Endodermal cell (in vitro differentiated cells): ENCODE measurements at regions not wholly inside any gene's neighbourhood (a gene's known extent, or its start where the extent isn't known, plus 50 kb on each side); places are given as distances from the start of the nearest gene placed in this dataset.

Source experiments
- DNase-seq: peaks from one replicate; pipeline ENCODE4 v3.0.0-alpha.2; 2017
- H3K27ac ChIP-seq: 2 replicates; pipeline ENCODE4 v1.5.1; 2013; ENCODE audit warnings: mild to moderate bottlenecking, low read depth, low read length, moderate library complexity
- H3K27me3 ChIP-seq: 2 replicates; pipeline ENCODE4 v1.6.1; 2013; ENCODE audit warnings: mild to moderate bottlenecking, low read length, moderate library complexity; ENCODE audit not compliant: insufficient read depth, control insufficient read depth, poor library complexity, severe bottlenecking
- H3K36me3 ChIP-seq: 2 replicates; pipeline ENCODE4 v1.7.0; 2013; ENCODE audit warnings: mild to moderate bottlenecking, low read length, moderate library complexity; ENCODE audit not compliant: control insufficient read depth, insufficient read depth
- H3K4me1 ChIP-seq: one replicate; pipeline ENCODE4 v1.7.0; 2013; ENCODE audit warnings: low read length; ENCODE audit not compliant: control insufficient read depth, insufficient read depth
- H3K4me3 ChIP-seq: 2 replicates; pipeline ENCODE4 v1.5.1; 2013; ENCODE audit warnings: mild to moderate bottlenecking, low read length, moderate library complexity
- H3K9ac ChIP-seq: 2 replicates; pipeline ENCODE4 v1.6.1; 2013; ENCODE audit warnings: mild to moderate bottlenecking, low read length, moderate library complexity; ENCODE audit not compliant: poor library complexity, severe bottlenecking; ENCODE audit errors: extremely low read depth
- H3K9me3 ChIP-seq: 2 replicates; pipeline ENCODE4 v1.6.1; 2013; ENCODE audit warnings: mild to moderate bottlenecking, low read length, moderate library complexity; ENCODE audit not compliant: control insufficient read depth
- H3K27ac Mint-ChIP-seq: 2 replicates; pipeline ENCODE4 v1.8.0; 2020; ENCODE audit warnings: mixed read lengths
- H3K27me3 Mint-ChIP-seq: 2 replicates; pipeline ENCODE4 v1.8.0; 2021; ENCODE audit warnings: mild to moderate bottlenecking, mixed read lengths; ENCODE audit not compliant: insufficient read depth
- H3K36me3 Mint-ChIP-seq: 2 replicates; pipeline ENCODE4 v1.8.0; 2020; ENCODE audit warnings: low read depth, mixed read lengths
- H3K4me1 Mint-ChIP-seq: 2 replicates; pipeline ENCODE4 v1.8.0; 2020; ENCODE audit warnings: mixed read lengths
- H3K4me3 Mint-ChIP-seq: 2 replicates; pipeline ENCODE4 v1.8.0; 2020; ENCODE audit warnings: mild to moderate bottlenecking, moderate library complexity, mixed read lengths
- H3K9me3 Mint-ChIP-seq: 2 replicates; pipeline ENCODE4 v1.8.0; 2020; ENCODE audit warnings: mild to moderate bottlenecking, mixed read lengths
- CTCF ChIP-seq: fragments of 200-600 bp; sonication (generic); conservative IDR thresholded peaks from 2 replicates; pipeline ENCODE4 v1.5.0; 2021; ENCODE audit warnings: antibody characterized with exemption, mild to moderate bottlenecking
- WGBS, 2 experiments: methylation state at CpG; one replicate each; pipeline versions ENCODE4 v1.1.5 to v1.1.7; 2013; ENCODE audit warnings: missing lambda C conversion rate in 2 of 2, mixed read lengths in 1 of 2; ENCODE audit not compliant: insufficient coverage in 1 of 2, insufficient read length in 1 of 2; 5-methylcytosine and 5-hydroxymethylcytosine counted together

DNA sequence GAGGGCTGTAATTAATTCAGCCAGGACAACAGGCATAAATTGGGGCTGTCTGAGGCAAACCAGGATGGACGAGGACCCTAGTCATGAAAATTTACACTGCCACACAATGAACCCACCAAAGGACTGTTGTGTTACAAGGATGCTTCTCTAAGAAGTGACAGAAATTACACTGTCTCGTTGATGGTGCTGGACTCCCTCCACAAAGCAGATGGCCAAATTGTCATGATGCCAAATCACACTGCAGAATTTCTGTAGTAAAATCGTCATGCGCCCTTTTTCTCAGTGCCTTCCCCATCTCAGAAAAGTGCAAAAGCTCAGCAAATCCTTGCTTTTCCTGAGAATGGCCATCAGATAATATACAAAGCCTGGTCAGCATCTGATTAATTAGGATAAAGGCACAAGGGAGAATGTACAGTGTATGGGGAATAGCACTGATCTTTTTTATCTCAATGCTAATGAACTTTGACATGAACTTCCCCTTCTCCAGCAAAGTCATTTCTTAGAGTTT is 545.8 kb downstream of the CSNK1G3 start:
- no peak overlapping the region for H3K4me3 Mint-ChIP-seq
- peaks cover 2% of the 10 kb centered on the region for H3K4me1 ChIP-seq
- no peaks in the 10 kb centered on the region for H3K27me3 Mint-ChIP-seq
- H3K9ac ChIP-seq: no peak overlapping the region
- H3K36me3 Mint-ChIP-seq: no peaks in the 10 kb centered on the region
- H3K27ac ChIP-seq: no peak overlapping the region
- no peaks in the 10 kb centered on the region for H3K9me3 Mint-ChIP-seq
- no peaks in the 10 kb centered on the region for H3K36me3 ChIP-seq
- no peak overlapping the region for H3K27ac Mint-ChIP-seq
- no peak for DNase-seq
- 85 to 89% methylated on average over 4 of the region's 4 CpGs for WGBS, 2 experiments
- H3K27me3 ChIP-seq: no peaks in the 10 kb centered on the region
- H3K4me1 Mint-ChIP-seq: peaks cover 6% of the 10 kb centered on the region
- H3K4me3 ChIP-seq: no peak overlapping the region
- peaks cover 2% of the 10 kb centered on the region for H3K9me3 ChIP-seq
- no peak for TF ChIP-seq CTCF

- Mint-ChIP-seq H3K27me3 (no peaks in the 10 kb centered on the region), H3K36me3 (no peaks in the 10 kb centered on the region), H3K27ac (no peak overlapping the region), H3K9me3 (no peaks in the 10 kb centered on the region), H3K4me1 (peaks cover 11% of the 10 kb centered on the region), H3K4me3 (no peak overlapping the region)
- WGBS, 2 experiments: 69 to 88% methylated on average over 4 to 6 of the region's 6 CpGs
- Histone ChIP-seq H3K27ac (no peak overlapping the region), H3K36me3 (no peaks in the 10 kb centered on the region), H3K27me3 (no peaks in the 10 kb centered on the region), H3K4me1 (peaks cover 2% of the 10 kb centered on the region), H3K9me3 (no peaks in the 10 kb centered on the region), H3K4me3 (no peak overlapping the region), H3K9ac (no peak overlapping the region)
- no peak for DNase-seq
- no peak for TF ChIP-seq CTCF
Observed at GRCh38 chr5:124056991-124057723, 545.2 kb downstream of the CSNK1G3 start.

DNA sequence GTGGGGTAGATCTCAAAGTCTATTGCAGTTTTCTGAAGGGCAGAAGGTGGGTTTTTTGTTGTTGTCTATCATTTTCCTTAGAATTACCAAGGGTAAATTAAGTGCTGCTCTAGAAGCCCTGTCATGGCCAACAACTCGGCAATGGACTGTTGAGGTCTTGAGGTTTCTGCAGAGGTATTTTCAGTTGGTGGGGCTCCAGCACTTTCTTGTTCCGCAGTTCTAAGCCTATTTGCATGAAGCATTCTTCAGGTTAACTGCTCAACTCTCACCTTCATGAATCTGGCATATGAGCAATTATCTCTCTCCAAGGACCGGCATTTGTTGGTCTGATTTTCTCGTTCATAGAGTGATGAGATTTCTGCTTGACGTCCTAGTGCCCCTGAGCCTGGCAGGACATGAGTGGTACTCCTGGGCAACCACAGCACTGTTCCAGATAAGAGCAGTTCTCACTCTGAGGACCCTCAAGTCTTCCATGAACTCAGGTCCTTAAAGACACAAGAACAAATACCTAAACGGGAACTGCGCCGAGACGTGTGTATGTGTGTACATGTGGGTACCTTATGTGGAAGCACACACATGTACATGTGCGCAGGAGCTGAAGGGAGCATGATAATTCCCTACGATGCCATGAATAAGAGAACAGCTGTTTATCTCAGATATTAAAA is 544.5 kb downstream of the CSNK1G3 start:
- Histone ChIP-seq H3K9me3 (no peaks in the 10 kb centered on the region), H3K9ac (no peak overlapping the region), H3K4me3 (no peak overlapping the region), H3K27me3 (no peaks in the 10 kb centered on the region), H3K4me1 (peaks cover 2% of the 10 kb centered on the region), H3K27ac (no peak overlapping the region), H3K36me3 (no peaks in the 10 kb centered on the region)
- no peaks in the 10 kb centered on the region for H3K36me3 Mint-ChIP-seq
- TF ChIP-seq CTCF: no peak
- 93 to 96% methylated on average over 9 to 11 of the region's 11 CpGs for WGBS, 2 experiments
- H3K4me1 Mint-ChIP-seq: peaks cover 12% of the 10 kb centered on the region
- H3K4me3 Mint-ChIP-seq: no peak overlapping the region
- H3K27me3 Mint-ChIP-seq: no peaks in the 10 kb centered on the region
- no peaks in the 10 kb centered on the region for H3K9me3 Mint-ChIP-seq
- no peak overlapping the region for H3K27ac Mint-ChIP-seq
- DNase-seq: no peak
